DND-41 (cell line): ENCODE measurements at regions not wholly inside any gene's neighbourhood (a gene's known extent, or its start where the extent isn't known, plus 50 kb on each side); places are given as distances from the start of the nearest gene placed in this dataset.
"Not testable (repeated sequence)": the region's sequence is repeated elsewhere in the genome, so short reads cannot be mapped to it uniquely, and the experiment has no call there.

Source experiments
- ATAC-seq: fragments of 200-7000 bp; cut with Tn5 transposase; 3 replicates; pipeline ENCODE4 v1.9.1; 2021; ENCODE audit warnings: low read depth; ENCODE audit not compliant: insufficient read depth
- DNase-seq: peaks from one replicate; pipeline ENCODE4 v3.0.0-alpha.2; 2020
- H2AFZ ChIP-seq: 2 replicates; pipeline ENCODE4 v1.6.0; 2012; ENCODE audit warnings: low read depth, low read length
- H3K27ac ChIP-seq: 2 replicates; pipeline ENCODE4 v1.5.1; 2012; ENCODE audit warnings: low read length, inconsistent platforms
- H3K27me3 ChIP-seq: fragments of 200-600 bp; sonication (generic); 2 replicates; pipeline ENCODE4 v1.6.0; 2012; ENCODE audit warnings: low read length, mild to moderate bottlenecking, inconsistent platforms; ENCODE audit not compliant: insufficient read depth, poor library complexity
- H3K36me3 ChIP-seq: 2 replicates; pipeline ENCODE4 v1.5.1; 2012; ENCODE audit warnings: low read length, inconsistent platforms; ENCODE audit not compliant: insufficient read depth
- H3K4me1 ChIP-seq: 2 replicates; pipeline ENCODE4 v1.5.1; 2012; ENCODE audit warnings: mild to moderate bottlenecking, low read length; ENCODE audit not compliant: insufficient read depth
- H3K4me2 ChIP-seq: 2 replicates; pipeline ENCODE4 v1.6.0; 2012; ENCODE audit warnings: mild to moderate bottlenecking, moderate library complexity, low read length, inconsistent platforms; ENCODE audit not compliant: insufficient read depth
- H3K4me3 ChIP-seq, 2 experiments: fragments of 200-600 bp in 1 of 2; shearing (Covaris generic) in 1 of 2; 2 replicates each; pipeline ENCODE4 v1.5.1; 2012 to 2016; ENCODE audit warnings: inconsistent platforms in 2 of 2, low read length in 2 of 2, mild to moderate bottlenecking in 2 of 2, low read depth in 1 of 2, moderate library complexity in 1 of 2
- H3K79me2 ChIP-seq: 2 replicates; pipeline ENCODE4 v1.6.0; 2012; ENCODE audit warnings: low read length, inconsistent platforms; ENCODE audit not compliant: insufficient read depth
- H3K9ac ChIP-seq: 2 replicates; pipeline ENCODE4 v1.6.0; 2012; ENCODE audit warnings: low read depth, mild to moderate bottlenecking, inconsistent platforms, low read length, moderate library complexity
- H3K9me3 ChIP-seq: 2 replicates; pipeline ENCODE4 v1.5.1; 2012; ENCODE audit warnings: low read length, moderate library complexity, mild to moderate bottlenecking, inconsistent platforms; ENCODE audit not compliant: insufficient read depth, severe bottlenecking
- H4K20me1 ChIP-seq: 2 replicates; pipeline ENCODE4 v1.6.0; 2012; ENCODE audit warnings: low read length; ENCODE audit not compliant: insufficient read depth
- EZH2 ChIP-seq: IDR thresholded peaks from 3 replicates; pipeline ENCODE4 v1.6.1; 2012; ENCODE audit warnings: borderline replicate concordance, low read depth, mild to moderate bottlenecking, moderate library complexity, low read length, inconsistent platforms; ENCODE audit not compliant: severe bottlenecking
- TF ChIP-seq, protein P1 (sequence below): IDR thresholded peaks from 2 replicates; pipeline ENCODE4 v1.5.1; 2012; ENCODE audit warnings: borderline replicate concordance, low read length, moderate library complexity, mild to moderate bottlenecking; ENCODE audit not compliant: poor library complexity, severe bottlenecking; ENCODE audit errors: extremely low read depth

DNA sequence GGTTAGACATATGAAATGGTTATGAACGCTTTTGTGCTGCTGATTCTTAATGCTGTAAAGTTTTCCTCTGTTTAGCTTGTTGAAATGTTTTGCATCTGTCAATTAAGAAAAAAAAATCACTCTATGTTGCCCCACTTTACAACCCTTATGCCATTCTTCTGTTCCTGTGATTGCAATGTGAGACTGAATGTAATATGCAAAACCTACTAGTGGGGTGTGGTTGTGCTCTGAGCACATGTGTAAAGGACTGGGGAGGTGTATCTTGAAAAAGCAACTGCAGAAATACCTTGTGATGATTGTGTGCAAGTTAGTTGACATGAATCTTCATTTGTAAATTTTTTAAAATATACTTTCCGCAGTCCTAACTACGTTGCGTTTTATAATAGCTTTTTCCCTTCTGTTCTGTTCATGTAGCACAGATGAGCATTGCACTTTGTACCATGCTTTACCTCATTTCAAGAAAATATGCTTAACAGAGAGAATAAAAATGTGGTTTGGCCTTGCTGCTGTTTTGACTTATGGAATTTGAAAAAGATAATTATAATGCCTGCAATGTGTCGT is 357.0 kb upstream of the PIK3R1 start:
- no peak for DNase-seq
- Histone ChIP-seq H3K36me3 (no peaks in the 10 kb centered on the region), H3K79me2 (no peaks in the 10 kb centered on the region), H3K27ac (no peak overlapping the region), H3K9me3 (peaks cover 4% of the 10 kb centered on the region), H2AFZ (no peak overlapping the region), H4K20me1 (no peaks in the 10 kb centered on the region), H3K4me1 (no peaks in the 10 kb centered on the region), H3K4me2 (no peak overlapping the region), H3K4me3 (no peak overlapping the region), H3K27me3 (no peaks in the 10 kb centered on the region), H3K9ac (no peak overlapping the region)
- TF ChIP-seq EZH2, result no peak
- TF ChIP-seq, protein P1, sequence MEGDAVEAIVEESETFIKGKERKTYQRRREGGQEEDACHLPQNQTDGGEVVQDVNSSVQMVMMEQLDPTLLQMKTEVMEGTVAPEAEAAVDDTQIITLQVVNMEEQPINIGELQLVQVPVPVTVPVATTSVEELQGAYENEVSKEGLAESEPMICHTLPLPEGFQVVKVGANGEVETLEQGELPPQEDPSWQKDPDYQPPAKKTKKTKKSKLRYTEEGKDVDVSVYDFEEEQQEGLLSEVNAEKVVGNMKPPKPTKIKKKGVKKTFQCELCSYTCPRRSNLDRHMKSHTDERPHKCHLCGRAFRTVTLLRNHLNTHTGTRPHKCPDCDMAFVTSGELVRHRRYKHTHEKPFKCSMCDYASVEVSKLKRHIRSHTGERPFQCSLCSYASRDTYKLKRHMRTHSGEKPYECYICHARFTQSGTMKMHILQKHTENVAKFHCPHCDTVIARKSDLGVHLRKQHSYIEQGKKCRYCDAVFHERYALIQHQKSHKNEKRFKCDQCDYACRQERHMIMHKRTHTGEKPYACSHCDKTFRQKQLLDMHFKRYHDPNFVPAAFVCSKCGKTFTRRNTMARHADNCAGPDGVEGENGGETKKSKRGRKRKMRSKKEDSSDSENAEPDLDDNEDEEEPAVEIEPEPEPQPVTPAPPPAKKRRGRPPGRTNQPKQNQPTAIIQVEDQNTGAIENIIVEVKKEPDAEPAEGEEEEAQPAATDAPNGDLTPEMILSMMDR, result no peak
- no peak for ATAC-seq

DNA sequence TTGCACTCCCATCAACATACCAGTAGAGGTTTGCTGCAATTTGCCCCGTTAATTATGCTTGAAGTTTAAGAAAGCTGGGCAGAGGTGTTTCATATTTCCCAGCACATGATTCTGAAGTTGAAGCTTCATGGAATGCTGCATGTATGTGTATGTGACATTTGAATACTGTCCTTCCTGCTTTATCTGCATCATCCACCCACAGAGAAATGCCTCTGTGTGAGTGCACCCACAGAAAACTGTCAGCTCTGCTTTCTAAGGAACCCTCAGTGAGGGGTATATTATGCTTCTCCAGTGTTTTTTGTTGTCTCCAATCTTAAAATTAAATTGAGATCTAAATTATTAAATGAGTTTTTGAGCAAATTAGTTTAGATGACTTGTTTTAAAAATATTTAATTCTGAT is 358.1 kb upstream of the PIK3R1 start:
- ATAC-seq (no peak), DNase-seq (no peak)
- TF ChIP-seq, protein P1, result no peak
- no peak for TF ChIP-seq EZH2
- Histone ChIP-seq H3K9me3 (peaks cover 5% of the 10 kb centered on the region), H2AFZ (no peak overlapping the region), H4K20me1 (no peaks in the 10 kb centered on the region), H3K36me3 (no peaks in the 10 kb centered on the region), H3K79me2 (no peaks in the 10 kb centered on the region), H3K4me2 (no peak overlapping the region), H3K27me3 (no peaks in the 10 kb centered on the region), H3K27ac (no peak overlapping the region), H3K4me3 (no peak overlapping the region), H3K9ac (no peak overlapping the region), H3K4me1 (no peaks in the 10 kb centered on the region)

DNA sequence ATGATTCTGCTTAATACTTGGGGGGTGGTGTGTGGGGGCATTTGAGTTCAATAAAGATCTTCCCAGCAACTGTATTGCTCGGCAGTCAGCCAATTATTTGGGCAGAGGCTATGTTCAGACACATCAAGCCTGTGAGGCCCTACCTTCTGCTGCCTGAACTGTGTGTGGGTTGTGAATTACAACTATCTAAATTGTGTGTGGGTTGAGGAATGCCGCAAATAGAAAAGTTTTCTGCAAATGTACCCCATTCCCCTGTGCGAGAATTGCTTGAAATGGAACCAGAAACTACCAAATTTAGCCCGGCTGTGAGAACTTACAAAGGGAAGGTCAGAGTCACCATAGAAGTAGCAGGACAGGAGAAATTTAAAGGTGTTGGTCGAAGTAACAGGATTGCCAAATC is 360.0 kb upstream of the PIK3R1 start:
- no peak overlapping the region for H3K9ac ChIP-seq
- H3K36me3 ChIP-seq, result no peaks in the 10 kb centered on the region
- no peak overlapping the region for H3K27ac ChIP-seq
- no peaks in the 10 kb centered on the region for H3K79me2 ChIP-seq
- ATAC-seq, result no peak
- DNase-seq, result no peak
- H3K4me1 ChIP-seq, result no peaks in the 10 kb centered on the region
- TF ChIP-seq EZH2, result no peak
- TF ChIP-seq, protein P1, result no peak
- H4K20me1 ChIP-seq, result no peaks in the 10 kb centered on the region
- H3K4me2 ChIP-seq, result no peak overlapping the region
- no peaks in the 10 kb centered on the region for H3K27me3 ChIP-seq
- H3K9me3 ChIP-seq, result peaks cover 5% of the 10 kb centered on the region
- no peak overlapping the region for H3K4me3 ChIP-seq
- H2AFZ ChIP-seq, result no peak overlapping the region

DNA sequence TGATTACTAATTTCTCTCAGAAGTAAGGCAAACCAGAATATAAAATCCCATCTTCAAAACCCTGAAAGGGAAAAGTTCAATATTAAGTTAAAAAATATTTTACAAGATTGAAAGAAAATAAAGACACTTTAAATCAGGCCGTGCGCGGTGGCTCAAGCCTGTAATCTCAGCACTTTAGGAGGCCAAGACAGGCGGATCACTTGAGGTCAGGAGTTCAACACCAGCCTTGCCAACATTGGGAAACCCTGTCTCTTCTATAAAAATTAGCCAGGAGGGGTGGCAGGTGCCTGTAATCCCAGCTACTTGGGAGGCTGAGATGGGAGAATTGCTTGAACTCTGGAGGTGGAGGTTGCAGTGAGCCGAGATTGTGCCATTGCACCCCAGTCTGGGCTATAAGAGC is 364.6 kb upstream of the PIK3R1 start:
- DNase-seq, H3K9me3 ChIP-seq: not testable (repeated sequence)

More for the DNA sequence above, 364.6 kb upstream of the PIK3R1 start:
- not testable (repeated sequence) for H4K20me1 ChIP-seq, H3K27ac ChIP-seq, H3K9ac ChIP-seq, H2AFZ ChIP-seq, H3K4me1 ChIP-seq, H3K4me2 ChIP-seq, H3K36me3 ChIP-seq, H3K4me3 ChIP-seq, H3K79me2 ChIP-seq, ATAC-seq, H3K27me3 ChIP-seq
